ENCODE measurements at regions not wholly inside any gene's neighbourhood (a gene's known extent, or its start where the extent isn't known, plus 50 kb on each side); places are given as distances from the start of the nearest gene placed in this dataset.

DNA sequence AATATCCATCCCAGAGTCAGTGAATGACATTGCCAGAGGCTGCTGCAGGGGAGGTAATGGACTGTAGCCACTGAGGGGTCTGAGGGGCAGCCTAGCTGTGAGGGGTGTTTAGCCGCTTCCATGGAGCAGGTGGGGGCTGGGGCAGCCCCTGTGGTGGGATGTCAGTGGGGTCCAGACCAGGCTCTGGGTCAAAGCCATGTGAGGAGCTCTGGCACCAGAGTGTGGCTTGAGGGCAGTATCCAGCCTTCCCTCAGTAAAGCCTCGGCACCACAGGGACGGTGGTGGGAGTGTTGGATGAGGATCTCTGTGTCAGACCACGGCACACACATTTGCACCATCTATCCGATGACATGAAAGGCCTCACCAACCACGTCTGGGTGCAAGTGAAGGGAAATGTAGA lies 85.0 kb downstream of the INHBB start:
- no TSS peak for BruUV-seq (replicated peaks)
- in situ Hi-C loops (cut with MboI) (no loop called here), intact Hi-C loops (cut with micrococcal nuclease; ENCODE audit: unreplicated experiment) (no loop called here)
- ChIA-PET RAD21 (ENCODE audit: unreplicated experiment) (no interaction called here), SMC1A (ENCODE audit: uncharacterized antibody, unreplicated experiment) (no interaction called here), POLR2A (no interaction called here), CTCF (no interaction called here)
- no peaks in the 10 kb centered on the region for H4K20me1 ChIP-seq (ENCODE audit: control insufficient read depth, insufficient read depth)
- no peaks in the 10 kb centered on the region for H3K36me3 ChIP-seq (ENCODE audit: control insufficient read depth in 2 of 2, insufficient read depth in 2 of 2, low read length in 1 of 2)
- no peak overlapping the region for H3K9ac ChIP-seq (ENCODE audit: control insufficient read depth, insufficient read depth, low read length)
- no peak overlapping the region for H3K4me3 ChIP-seq
- 22% methylated on average over 6 of the region's 6 CpGs for WGBS (ENCODE audit: insufficient coverage, insufficient replicate concordance, low lambda C conversion rate, missing lambda C conversion rate)
- no peaks in the 10 kb centered on the region for H3K79me2 ChIP-seq (ENCODE audit: control insufficient read depth, insufficient read depth, low read length)
- no peaks in the 10 kb centered on the region for H3K9me3 ChIP-seq (replicated peaks; ENCODE audit: control insufficient read depth, insufficient read depth, low read length)
- ATAC-seq (no peak), DNase-seq (ENCODE audit: low read depth, low spot score) (no peak), FAIRE-seq (no peak)
- H3K27me3 ChIP-seq (replicated peaks in 1 of 2; ENCODE audit: control insufficient read depth in 2 of 2, insufficient read depth in 2 of 2, low read length in 1 of 2) = no peaks in the 10 kb centered on the region; a peak in 2 of 4 replicates
- no peak overlapping the region for H2AFZ ChIP-seq (ENCODE audit: control insufficient read depth, low read depth, low read length)
- H3K4me1 ChIP-seq (ENCODE audit: control insufficient read depth, insufficient read depth, low read length) = no peaks in the 10 kb centered on the region
- H3K27ac ChIP-seq (ENCODE audit: control insufficient read depth, insufficient read depth) = no peak overlapping the region
- H3K4me2 ChIP-seq (ENCODE audit: control insufficient read depth, insufficient read depth) = no peak overlapping the region
- TF ChIP-seq, protein P1, sequence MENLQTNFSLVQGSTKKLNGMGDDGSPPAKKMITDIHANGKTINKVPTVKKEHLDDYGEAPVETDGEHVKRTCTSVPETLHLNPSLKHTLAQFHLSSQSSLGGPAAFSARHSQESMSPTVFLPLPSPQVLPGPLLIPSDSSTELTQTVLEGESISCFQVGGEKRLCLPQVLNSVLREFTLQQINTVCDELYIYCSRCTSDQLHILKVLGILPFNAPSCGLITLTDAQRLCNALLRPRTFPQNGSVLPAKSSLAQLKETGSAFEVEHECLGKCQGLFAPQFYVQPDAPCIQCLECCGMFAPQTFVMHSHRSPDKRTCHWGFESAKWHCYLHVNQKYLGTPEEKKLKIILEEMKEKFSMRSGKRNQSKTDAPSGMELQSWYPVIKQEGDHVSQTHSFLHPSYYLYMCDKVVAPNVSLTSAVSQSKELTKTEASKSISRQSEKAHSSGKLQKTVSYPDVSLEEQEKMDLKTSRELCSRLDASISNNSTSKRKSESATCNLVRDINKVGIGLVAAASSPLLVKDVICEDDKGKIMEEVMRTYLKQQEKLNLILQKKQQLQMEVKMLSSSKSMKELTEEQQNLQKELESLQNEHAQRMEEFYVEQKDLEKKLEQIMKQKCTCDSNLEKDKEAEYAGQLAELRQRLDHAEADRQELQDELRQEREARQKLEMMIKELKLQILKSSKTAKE (IDR thresholded peaks at IDR 0.05; ENCODE audit: low read depth, poor library complexity, severe bottlenecking) = no peak
- TF ChIP-seq, protein P2, sequence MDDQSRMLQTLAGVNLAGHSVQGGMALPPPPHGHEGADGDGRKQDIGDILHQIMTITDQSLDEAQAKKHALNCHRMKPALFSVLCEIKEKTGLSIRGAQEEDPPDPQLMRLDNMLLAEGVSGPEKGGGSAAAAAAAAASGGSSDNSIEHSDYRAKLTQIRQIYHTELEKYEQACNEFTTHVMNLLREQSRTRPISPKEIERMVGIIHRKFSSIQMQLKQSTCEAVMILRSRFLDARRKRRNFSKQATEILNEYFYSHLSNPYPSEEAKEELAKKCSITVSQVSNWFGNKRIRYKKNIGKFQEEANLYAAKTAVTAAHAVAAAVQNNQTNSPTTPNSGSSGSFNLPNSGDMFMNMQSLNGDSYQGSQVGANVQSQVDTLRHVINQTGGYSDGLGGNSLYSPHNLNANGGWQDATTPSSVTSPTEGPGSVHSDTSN (IDR thresholded peaks at IDR 0.05; ENCODE audit: insufficient replicate concordance, low read depth, low read length) = no peak
- TF ChIP-seq POU2F2 (IDR thresholded peaks at IDR 0.05; ENCODE audit: borderline replicate concordance, low read depth, low read length) (no peak), SUZ12 (IDR thresholded peaks at IDR 0.05; ENCODE audit: unreplicated experiment) (no peak), CEBPB (IDR thresholded peaks at IDR 0.05; ENCODE audit: borderline replicate concordance in 1 of 2, low read depth in 2 of 2, low read length in 2 of 2) (no peak), RB1 (IDR thresholded peaks at IDR 0.05; ENCODE audit: borderline replicate concordance) (no peak)
- TF ChIP-seq, protein P3, sequence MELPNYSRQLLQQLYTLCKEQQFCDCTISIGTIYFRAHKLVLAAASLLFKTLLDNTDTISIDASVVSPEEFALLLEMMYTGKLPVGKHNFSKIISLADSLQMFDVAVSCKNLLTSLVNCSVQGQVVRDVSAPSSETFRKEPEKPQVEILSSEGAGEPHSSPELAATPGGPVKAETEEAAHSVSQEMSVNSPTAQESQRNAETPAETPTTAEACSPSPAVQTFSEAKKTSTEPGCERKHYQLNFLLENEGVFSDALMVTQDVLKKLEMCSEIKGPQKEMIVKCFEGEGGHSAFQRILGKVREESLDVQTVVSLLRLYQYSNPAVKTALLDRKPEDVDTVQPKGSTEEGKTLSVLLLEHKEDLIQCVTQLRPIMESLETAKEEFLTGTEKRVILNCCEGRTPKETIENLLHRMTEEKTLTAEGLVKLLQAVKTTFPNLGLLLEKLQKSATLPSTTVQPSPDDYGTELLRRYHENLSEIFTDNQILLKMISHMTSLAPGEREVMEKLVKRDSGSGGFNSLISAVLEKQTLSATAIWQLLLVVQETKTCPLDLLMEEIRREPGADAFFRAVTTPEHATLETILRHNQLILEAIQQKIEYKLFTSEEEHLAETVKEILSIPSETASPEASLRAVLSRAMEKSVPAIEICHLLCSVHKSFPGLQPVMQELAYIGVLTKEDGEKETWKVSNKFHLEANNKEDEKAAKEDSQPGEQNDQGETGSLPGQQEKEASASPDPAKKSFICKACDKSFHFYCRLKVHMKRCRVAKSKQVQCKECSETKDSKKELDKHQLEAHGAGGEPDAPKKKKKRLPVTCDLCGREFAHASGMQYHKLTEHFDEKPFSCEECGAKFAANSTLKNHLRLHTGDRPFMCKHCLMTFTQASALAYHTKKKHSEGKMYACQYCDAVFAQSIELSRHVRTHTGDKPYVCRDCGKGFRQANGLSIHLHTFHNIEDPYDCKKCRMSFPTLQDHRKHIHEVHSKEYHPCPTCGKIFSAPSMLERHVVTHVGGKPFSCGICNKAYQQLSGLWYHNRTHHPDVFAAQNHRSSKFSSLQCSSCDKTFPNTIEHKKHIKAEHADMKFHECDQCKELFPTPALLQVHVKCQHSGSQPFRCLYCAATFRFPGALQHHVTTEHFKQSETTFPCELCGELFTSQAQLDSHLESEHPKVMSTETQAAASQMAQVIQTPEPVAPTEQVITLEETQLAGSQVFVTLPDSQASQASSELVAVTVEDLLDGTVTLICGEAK (IDR thresholded peaks at IDR 0.05; ENCODE audit: borderline replicate concordance) = no peak
- TF ChIP-seq, protein P4, sequence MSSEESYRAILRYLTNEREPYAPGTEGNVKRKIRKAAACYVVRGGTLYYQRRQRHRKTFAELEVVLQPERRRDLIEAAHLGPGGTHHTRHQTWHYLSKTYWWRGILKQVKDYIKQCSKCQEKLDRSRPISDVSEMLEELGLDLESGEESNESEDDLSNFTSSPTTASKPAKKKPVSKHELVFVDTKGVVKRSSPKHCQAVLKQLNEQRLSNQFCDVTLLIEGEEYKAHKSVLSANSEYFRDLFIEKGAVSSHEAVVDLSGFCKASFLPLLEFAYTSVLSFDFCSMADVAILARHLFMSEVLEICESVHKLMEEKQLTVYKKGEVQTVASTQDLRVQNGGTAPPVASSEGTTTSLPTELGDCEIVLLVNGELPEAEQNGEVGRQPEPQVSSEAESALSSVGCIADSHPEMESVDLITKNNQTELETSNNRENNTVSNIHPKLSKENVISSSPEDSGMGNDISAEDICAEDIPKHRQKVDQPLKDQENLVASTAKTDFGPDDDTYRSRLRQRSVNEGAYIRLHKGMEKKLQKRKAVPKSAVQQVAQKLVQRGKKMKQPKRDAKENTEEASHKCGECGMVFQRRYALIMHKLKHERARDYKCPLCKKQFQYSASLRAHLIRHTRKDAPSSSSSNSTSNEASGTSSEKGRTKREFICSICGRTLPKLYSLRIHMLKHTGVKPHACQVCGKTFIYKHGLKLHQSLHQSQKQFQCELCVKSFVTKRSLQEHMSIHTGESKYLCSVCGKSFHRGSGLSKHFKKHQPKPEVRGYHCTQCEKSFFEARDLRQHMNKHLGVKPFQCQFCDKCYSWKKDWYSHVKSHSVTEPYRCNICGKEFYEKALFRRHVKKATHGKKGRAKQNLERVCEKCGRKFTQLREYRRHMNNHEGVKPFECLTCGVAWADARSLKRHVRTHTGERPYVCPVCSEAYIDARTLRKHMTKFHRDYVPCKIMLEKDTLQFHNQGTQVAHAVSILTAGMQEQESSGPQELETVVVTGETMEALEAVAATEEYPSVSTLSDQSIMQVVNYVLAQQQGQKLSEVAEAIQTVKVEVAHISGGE (CRISPR knock-in tag; IDR thresholded peaks at IDR 0.05) = no peak

Measured in GM12878 (cell line).